ENCODE measurements at regions not wholly inside any gene's neighbourhood (a gene's known extent, or its start where the extent isn't known, plus 50 kb on each side); places are given as distances from the start of the nearest gene placed in this dataset.

- H3K9ac ChIP-seq (ENCODE audit: insufficient read length, low read depth), result no peak overlapping the region
- TF ChIP-seq YY1 (IDR thresholded peaks at IDR 0.05; ENCODE audit: insufficient read depth, insufficient read length) (no peak), SUZ12 (IDR thresholded peaks at IDR 0.05; ENCODE audit: extremely low read depth, insufficient read depth, insufficient read length) (no peak), ZNF274 (IDR thresholded peaks at IDR 0.05; ENCODE audit: low read depth, low read length) (no peak)
- H3K4me3 ChIP-seq (ENCODE audit: insufficient read length, low read depth), result no peak overlapping the region
- no peak for DNase-seq (ENCODE audit: low read depth, low spot score)
- H3K9me3 ChIP-seq (ENCODE audit: insufficient read depth, low read length), result no peaks in the 10 kb centered on the region
- no peaks in the 10 kb centered on the region for H3K27me3 ChIP-seq (ENCODE audit: insufficient read depth, insufficient read length)
- H3K36me3 ChIP-seq (ENCODE audit: insufficient read depth, insufficient read length, low read length), result no peaks in the 10 kb centered on the region
- H3K4me1 ChIP-seq (ENCODE audit: insufficient read depth, insufficient read length), result peaks cover 3% of the 10 kb centered on the region
Measured at GRCh38 chr1:58881471-58881994, 97.7 kb upstream of the JUN start.

- DNase-seq (ENCODE audit: low read depth, low spot score), result no peak
Measured at GRCh38 chr1:58882322-58882948, 98.6 kb upstream of the JUN start.

GRCh38 chr1:58883037-58883887 lies 99.4 kb upstream of the JUN start:
- peak; percentile 50 for DNase-seq (ENCODE audit: low read depth, low spot score)
- H3K4me3 ChIP-seq (ENCODE audit: insufficient read length, low read depth), result no peak overlapping the region
- peaks cover 3% of the 10 kb centered on the region for H3K4me1 ChIP-seq (ENCODE audit: insufficient read depth, insufficient read length)
- H3K36me3 ChIP-seq (ENCODE audit: insufficient read depth, insufficient read length, low read length), result no peaks in the 10 kb centered on the region
- no peaks in the 10 kb centered on the region for H3K27me3 ChIP-seq (ENCODE audit: insufficient read depth, insufficient read length)
- H3K9ac ChIP-seq (ENCODE audit: insufficient read length, low read depth), result no peak overlapping the region
- H3K9me3 ChIP-seq (ENCODE audit: insufficient read depth, low read length), result no peaks in the 10 kb centered on the region
- TF ChIP-seq SUZ12 (IDR thresholded peaks at IDR 0.05; ENCODE audit: extremely low read depth, insufficient read depth, insufficient read length), result no peak

More at GRCh38 chr1:58882322-58882948, 98.6 kb upstream of the JUN start:
- H3K9ac ChIP-seq (ENCODE audit: insufficient read length, low read depth), result no peak overlapping the region
- TF ChIP-seq ZNF274 (IDR thresholded peaks at IDR 0.05; ENCODE audit: low read depth, low read length) (no peak), SUZ12 (IDR thresholded peaks at IDR 0.05; ENCODE audit: extremely low read depth, insufficient read depth, insufficient read length) (no peak), YY1 (IDR thresholded peaks at IDR 0.05; ENCODE audit: insufficient read depth, insufficient read length) (no peak)
- H3K27me3 ChIP-seq (ENCODE audit: insufficient read depth, insufficient read length), result no peaks in the 10 kb centered on the region
- H3K4me1 ChIP-seq (ENCODE audit: insufficient read depth, insufficient read length), result peaks cover 3% of the 10 kb centered on the region
- no peaks in the 10 kb centered on the region for H3K36me3 ChIP-seq (ENCODE audit: insufficient read depth, insufficient read length, low read length)
- H3K4me3 ChIP-seq (ENCODE audit: insufficient read length, low read depth), result no peak overlapping the region
- H3K9me3 ChIP-seq (ENCODE audit: insufficient read depth, low read length), result no peaks in the 10 kb centered on the region

- peaks cover 3% of the 10 kb centered on the region for H3K4me1 ChIP-seq (ENCODE audit: insufficient read depth, insufficient read length)
- no peak overlapping the region for H3K4me3 ChIP-seq (ENCODE audit: insufficient read length, low read depth)
- H3K36me3 ChIP-seq (ENCODE audit: insufficient read depth, insufficient read length, low read length), result no peaks in the 10 kb centered on the region
- TF ChIP-seq YY1 (IDR thresholded peaks at IDR 0.05; ENCODE audit: insufficient read depth, insufficient read length) (no peak), SUZ12 (IDR thresholded peaks at IDR 0.05; ENCODE audit: extremely low read depth, insufficient read depth, insufficient read length) (no peak), ZNF274 (IDR thresholded peaks at IDR 0.05; ENCODE audit: low read depth, low read length) (no peak)
- no peaks in the 10 kb centered on the region for H3K27me3 ChIP-seq (ENCODE audit: insufficient read depth, insufficient read length)
- H3K9me3 ChIP-seq (ENCODE audit: insufficient read depth, low read length), result no peaks in the 10 kb centered on the region
- DNase-seq (ENCODE audit: low read depth, low spot score), result no peak
- no peak overlapping the region for H3K9ac ChIP-seq (ENCODE audit: insufficient read length, low read depth)
Measured at GRCh38 chr1:58883888-58884482, 100.1 kb upstream of the JUN start.

GRCh38 chr1:58884706-58885661 lies 101.1 kb upstream of the JUN start:
- H3K9me3 ChIP-seq (ENCODE audit: insufficient read depth, low read length), result no peaks in the 10 kb centered on the region
- H3K4me3 ChIP-seq (ENCODE audit: insufficient read length, low read depth), result no peak overlapping the region
- H3K27me3 ChIP-seq (ENCODE audit: insufficient read depth, insufficient read length), result no peaks in the 10 kb centered on the region
- H3K36me3 ChIP-seq (ENCODE audit: insufficient read depth, insufficient read length, low read length), result no peaks in the 10 kb centered on the region
- H3K9ac ChIP-seq (ENCODE audit: insufficient read length, low read depth), result no peak overlapping the region
- TF ChIP-seq ZNF274 (IDR thresholded peaks at IDR 0.05; ENCODE audit: low read depth, low read length) (no peak), SUZ12 (IDR thresholded peaks at IDR 0.05; ENCODE audit: extremely low read depth, insufficient read depth, insufficient read length) (no peak)
- H3K4me1 ChIP-seq (ENCODE audit: insufficient read depth, insufficient read length), result peaks cover 3% of the 10 kb centered on the region
- no peak for DNase-seq (ENCODE audit: low read depth, low spot score)

- peaks cover 3% of the 10 kb centered on the region for H3K4me1 ChIP-seq (ENCODE audit: insufficient read depth, insufficient read length)
- TF ChIP-seq SUZ12 (IDR thresholded peaks at IDR 0.05; ENCODE audit: extremely low read depth, insufficient read depth, insufficient read length), result no peak
- no peak for TF ChIP-seq YY1 (IDR thresholded peaks at IDR 0.05; ENCODE audit: insufficient read depth, insufficient read length)
- TF ChIP-seq ZNF274 (IDR thresholded peaks at IDR 0.05; ENCODE audit: low read depth, low read length), result no peak
- no peak for DNase-seq (ENCODE audit: low read depth, low spot score)
- H3K27me3 ChIP-seq (ENCODE audit: insufficient read depth, insufficient read length), result no peaks in the 10 kb centered on the region
- H3K9ac ChIP-seq (ENCODE audit: insufficient read length, low read depth), result no peak overlapping the region
- no peaks in the 10 kb centered on the region for H3K9me3 ChIP-seq (ENCODE audit: insufficient read depth, low read length)
- no peak overlapping the region for H3K4me3 ChIP-seq (ENCODE audit: insufficient read length, low read depth)
- H3K36me3 ChIP-seq (ENCODE audit: insufficient read depth, insufficient read length, low read length), result no peaks in the 10 kb centered on the region
Measured at GRCh38 chr1:58885998-58886397, 102.2 kb upstream of the JUN start.
